PC-3 (cell line): ENCODE measurements at regions not wholly inside any gene's neighbourhood (a gene's known extent, or its start where the extent isn't known, plus 50 kb on each side); places are given as distances from the start of the nearest gene placed in this dataset.
"Not testable (repeated sequence)": the region's sequence is repeated elsewhere in the genome, so short reads cannot be mapped to it uniquely, and the experiment has no call there.

Experiments used
- ATAC-seq: fragments of 200-7000 bp; cut with Tn5 transposase; 2 replicates; pipeline ENCODE4 v1.9.1; 2020; ENCODE audit warnings: mild to moderate bottlenecking, moderate library complexity
- BruUV-seq: library from RNA; stranded (reverse); fragments of 400-500 nt; replicated peaks from 2 replicates; lab custom pipeline; 2021; lab: Mats Ljungman, UMichigan
- CTCF ChIA-PET: fragments of 300-600 bp; sonication (Branson Sonifier 250); formaldehyde crosslinking; loops from one replicate; lab custom pipeline; 2022; ENCODE audit warnings: antibody characterized with exemption; lab: Charles Lee
- POLR2A ChIA-PET: fragments of 300-600 bp; sonication (Branson Sonifier 250); formaldehyde crosslinking; loops from one replicate; lab custom pipeline; 2022; ENCODE audit warnings: antibody characterized with exemption; ENCODE audit not compliant: unreplicated experiment; lab: Charles Lee
- DNase-seq: peaks from one replicate; pipeline ENCODE4 v3.0.0-alpha.2; 2015
- H2AFZ ChIP-seq: fragments of 300-600 bp; sonication (generic); 2 replicates; pipeline ENCODE4 v1.6.0; 2016; ENCODE audit warnings: antibody characterized with exemption, low read length
- H3F3A ChIP-seq: fragments of 300-600 bp; sonication (generic); one replicate; pipeline ENCODE4 v1.6.0; 2017; ENCODE audit warnings: antibody characterized with exemption, low read length, control low read depth, mild to moderate bottlenecking; ENCODE audit not compliant: unreplicated experiment
- H3K27ac ChIP-seq: fragments of 300-600 bp; sonication (generic); 2 replicates; pipeline ENCODE4 v1.5.1; 2016; ENCODE audit warnings: mild to moderate bottlenecking, low read length
- H3K27me3 ChIP-seq: fragments of 300-600 bp; sonication (generic); 2 replicates; pipeline ENCODE4 v1.6.1; 2016; ENCODE audit warnings: low read length, mixed read lengths
- H3K36me3 ChIP-seq: fragments of 300-600 bp; sonication (generic); 2 replicates; pipeline ENCODE4 v1.6.1; 2016; ENCODE audit warnings: low read depth, mixed run types, low read length, mixed read lengths
- H3K4me1 ChIP-seq: fragments of 300-600 bp; sonication (generic); 2 replicates; pipeline ENCODE4 v1.5.1; 2016; ENCODE audit warnings: low read length; ENCODE audit not compliant: insufficient read depth
- H3K4me2 ChIP-seq: fragments of 300-600 bp; sonication (generic); 2 replicates; pipeline ENCODE4 v1.6.0; 2016; ENCODE audit warnings: low read length
- H3K4me3 ChIP-seq: fragments of 300-600 bp; sonication (generic); 2 replicates; pipeline ENCODE4 v1.5.1; 2016; ENCODE audit warnings: mild to moderate bottlenecking, low read length, mixed read lengths
- H3K79me2 ChIP-seq: fragments of 300-600 bp; sonication (generic); 2 replicates; pipeline ENCODE4 v1.6.1; 2017; ENCODE audit warnings: low read length, mixed read lengths
- H3K9ac ChIP-seq: fragments of 300-600 bp; sonication (generic); 2 replicates; pipeline ENCODE4 v1.6.0; 2016; ENCODE audit warnings: mild to moderate bottlenecking, low read length
- H3K9me2 ChIP-seq: fragments of 300-600 bp; sonication (generic); replicated peaks from 2 replicates; pipeline ENCODE4 v1.6.1; 2016; ENCODE audit warnings: mixed run types, low read length, mixed read lengths
- H3K9me3 ChIP-seq: fragments of 300-600 bp; sonication (generic); 2 replicates; pipeline ENCODE4 v1.6.1; 2016; ENCODE audit warnings: low read length, mixed read lengths
- H4K20me1 ChIP-seq: fragments of 300-600 bp; sonication (generic); 2 replicates; pipeline ENCODE4 v1.6.1; 2016; ENCODE audit warnings: low read length, mixed read lengths
- CTCF ChIP-seq: fragments of 300-600 bp; sonication (generic); conservative IDR thresholded peaks from 2 replicates; pipeline ENCODE4 v1.5.1; 2017; ENCODE audit warnings: antibody characterized with exemption, low read depth, mild to moderate bottlenecking, low read length
- EZH2 ChIP-seq: fragments of 300-600 bp; sonication (generic); IDR thresholded peaks from one replicate; pipeline ENCODE4 v1.6.1; 2017; ENCODE audit warnings: antibody characterized with exemption, mild to moderate bottlenecking, low read length; ENCODE audit not compliant: unreplicated experiment
- EZH2phosphoT487 ChIP-seq: fragments of 300-600 bp; sonication (generic); IDR thresholded peaks from 2 replicates; pipeline ENCODE4 v1.6.1; 2018; ENCODE audit warnings: mild to moderate bottlenecking, antibody characterized with exemption, low read length, borderline replicate concordance
- intact Hi-C: fragments of 100-400 bp; cut with micrococcal nuclease; formaldehyde crosslinking; loops from 2 replicates; pipeline ENCODE4 v1.9.0; 2023

DNA sequence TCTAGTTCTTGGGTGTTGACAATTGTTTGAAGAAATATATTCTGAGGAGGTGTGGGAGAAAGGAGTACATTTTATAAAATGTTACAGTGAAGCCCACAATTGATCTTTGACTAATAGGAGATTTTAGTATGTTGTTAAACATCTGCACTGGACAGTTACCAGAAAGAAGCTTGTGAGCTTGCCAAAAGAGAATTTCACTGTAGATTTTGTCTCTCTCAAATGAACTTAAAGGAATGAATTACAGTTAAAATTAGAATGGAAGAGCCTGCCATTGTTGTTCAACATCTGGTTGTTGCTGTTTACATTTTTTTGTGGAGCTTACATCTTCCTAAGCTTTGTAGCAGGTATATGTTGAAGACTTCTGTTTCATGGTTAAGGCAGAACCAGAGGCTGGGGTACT lies 620.5 kb upstream of the CCDC179 start:
- Histone ChIP-seq H3K36me3 (no peaks in the 10 kb centered on the region), H3K27ac (no peak overlapping the region), H2AFZ (no peak overlapping the region), H3K79me2 (no peaks in the 10 kb centered on the region), H4K20me1 (no peaks in the 10 kb centered on the region), H3K4me2 (no peak overlapping the region), H3F3A (no peaks in the 10 kb centered on the region), H3K4me1 (no peaks in the 10 kb centered on the region), H3K9ac (no peak overlapping the region), H3K27me3 (no peaks in the 10 kb centered on the region), H3K9me3 (no peaks in the 10 kb centered on the region), H3K4me3 (no peak overlapping the region), H3K9me2 (no peaks in the 10 kb centered on the region)
- no peak for ATAC-seq
- TF ChIP-seq EZH2phosphoT487 (no peak), EZH2 (no peak), CTCF (no peak)
- ChIA-PET CTCF (no interaction called here), POLR2A (no interaction called here)
- intact Hi-C loops, result no loop called here
- DNase-seq, result no peak
- BruUV-seq, result no TSS peak

GRCh38 chr11:23484146-23484545 lies 623.9 kb upstream of the CCDC179 start:
- DNase-seq, result peak; percentile 7
- CTCF ChIA-PET, result not testable (repeated sequence)

GRCh38 chr11:23484618-23485017 lies 624.3 kb upstream of the CCDC179 start:
- H3K27ac ChIP-seq, CTCF ChIA-PET, H3K4me3 ChIP-seq, intact Hi-C loops, H3K4me1 ChIP-seq, H2AFZ ChIP-seq, H3K4me2 ChIP-seq, DNase-seq, H4K20me1 ChIP-seq, H3F3A ChIP-seq, POLR2A ChIA-PET, H3K27me3 ChIP-seq, H3K79me2 ChIP-seq, H3K9me2 ChIP-seq, H3K9ac ChIP-seq, ATAC-seq, H3K36me3 ChIP-seq, BruUV-seq, H3K9me3 ChIP-seq: not testable (repeated sequence)

More at GRCh38 chr11:23484146-23484545, 623.9 kb upstream of the CCDC179 start:
- H4K20me1 ChIP-seq, H3K79me2 ChIP-seq, intact Hi-C loops, H2AFZ ChIP-seq, H3K9ac ChIP-seq, H3K9me2 ChIP-seq, ATAC-seq, POLR2A ChIA-PET, H3K4me3 ChIP-seq, H3K36me3 ChIP-seq, H3K27me3 ChIP-seq, H3K27ac ChIP-seq, H3F3A ChIP-seq, H3K9me3 ChIP-seq, H3K4me1 ChIP-seq, BruUV-seq, H3K4me2 ChIP-seq: not testable (repeated sequence)

DNA sequence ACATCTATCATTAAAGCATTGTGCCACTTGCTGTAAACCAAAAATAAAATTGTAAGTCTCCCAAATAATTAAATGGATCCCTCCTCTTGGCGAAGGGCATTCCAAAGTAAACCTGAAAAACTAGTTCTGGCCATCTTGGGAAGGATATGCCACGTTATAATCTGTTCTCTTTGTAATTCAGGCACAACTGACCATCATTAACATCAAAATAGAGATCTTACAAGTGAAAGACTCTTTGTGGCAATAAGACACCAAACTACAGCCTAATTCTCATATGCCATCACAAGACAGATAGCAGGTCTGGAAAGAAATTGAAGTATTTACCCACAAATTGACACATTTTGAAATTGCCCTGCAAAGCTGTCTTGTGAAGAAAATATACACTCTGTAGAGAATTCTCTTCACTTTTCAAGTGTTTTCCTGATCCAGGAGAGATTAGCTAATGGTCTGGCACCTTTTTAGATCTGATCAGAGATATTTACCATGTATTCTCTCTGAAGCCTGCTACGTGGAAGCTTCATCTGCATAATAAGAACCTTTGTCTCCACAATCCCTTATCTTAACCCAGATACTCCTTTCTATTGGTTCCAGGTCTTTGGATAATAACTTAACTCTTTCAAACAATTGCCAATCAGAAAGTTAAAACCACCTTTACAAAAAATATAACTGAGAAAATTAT lies 630.4 kb upstream of the CCDC179 start:
- ChIA-PET CTCF (no interaction called here), POLR2A (no interaction called here)
- BruUV-seq, result no TSS peak
- no peaks in the 10 kb centered on the region for H3K79me2 ChIP-seq
- no peak overlapping the region for H3K27ac ChIP-seq
- H3K4me2 ChIP-seq, result no peak overlapping the region
- no peaks in the 10 kb centered on the region for H3F3A ChIP-seq
- H3K9me3 ChIP-seq, result no peaks in the 10 kb centered on the region
- peaks cover 6% of the 10 kb centered on the region; the same call in 1 of the 2 replicates for H3K4me1 ChIP-seq
- peak; percentile 13 for DNase-seq
- no peak for ATAC-seq
- no peaks in the 10 kb centered on the region for H3K9me2 ChIP-seq
- no peaks in the 10 kb centered on the region for H4K20me1 ChIP-seq
- intact Hi-C loops, result loop anchor here (10.0 kb wide), 1 partner anchor 206 kb away; no protein-coding TSS in a partner anchor
- H3K36me3 ChIP-seq, result no peaks in the 10 kb centered on the region
- TF ChIP-seq EZH2 (no peak), CTCF (no peak), EZH2phosphoT487 (no peak)
- no peak overlapping the region for H3K9ac ChIP-seq
- H2AFZ ChIP-seq, result no peak overlapping the region
- no peak overlapping the region for H3K4me3 ChIP-seq
- H3K27me3 ChIP-seq, result no peaks in the 10 kb centered on the region
